ENCODE measurements at regions not wholly inside any gene's neighbourhood (a gene's known extent, or its start where the extent isn't known, plus 50 kb on each side); places are given as distances from the start of the nearest gene placed in this dataset.

DNA sequence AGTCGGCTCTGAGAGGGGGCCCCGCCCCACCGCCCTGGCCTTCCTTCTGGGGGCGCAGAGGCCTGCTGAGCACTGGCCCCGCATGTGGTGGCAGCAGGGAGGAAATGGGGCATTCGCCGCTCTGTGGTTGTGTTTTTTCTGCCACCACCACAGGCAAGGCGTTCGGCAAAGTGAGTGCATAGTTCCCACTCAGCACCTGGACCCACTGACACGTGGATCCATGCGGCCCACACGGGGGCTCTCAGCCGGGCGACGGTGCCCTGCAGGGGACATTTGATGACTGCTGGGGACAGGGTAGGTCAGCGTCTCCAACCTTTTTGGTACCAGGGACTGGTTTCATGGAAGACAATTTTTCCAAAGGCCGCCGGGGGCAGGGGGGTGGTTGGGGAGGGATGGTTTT lies 70.9 kb downstream of the ENGASE start:
- H3K4me3 ChIP-seq, result no peak overlapping the region
- intact Hi-C loops (cut with DNase I), result no loop called here
- H3K9me3 ChIP-seq, result no peaks in the 10 kb centered on the region
- DNase-seq (ENCODE audit: low spot score in 2 of 2), result no peak
- TF ChIP-seq, protein P1, sequence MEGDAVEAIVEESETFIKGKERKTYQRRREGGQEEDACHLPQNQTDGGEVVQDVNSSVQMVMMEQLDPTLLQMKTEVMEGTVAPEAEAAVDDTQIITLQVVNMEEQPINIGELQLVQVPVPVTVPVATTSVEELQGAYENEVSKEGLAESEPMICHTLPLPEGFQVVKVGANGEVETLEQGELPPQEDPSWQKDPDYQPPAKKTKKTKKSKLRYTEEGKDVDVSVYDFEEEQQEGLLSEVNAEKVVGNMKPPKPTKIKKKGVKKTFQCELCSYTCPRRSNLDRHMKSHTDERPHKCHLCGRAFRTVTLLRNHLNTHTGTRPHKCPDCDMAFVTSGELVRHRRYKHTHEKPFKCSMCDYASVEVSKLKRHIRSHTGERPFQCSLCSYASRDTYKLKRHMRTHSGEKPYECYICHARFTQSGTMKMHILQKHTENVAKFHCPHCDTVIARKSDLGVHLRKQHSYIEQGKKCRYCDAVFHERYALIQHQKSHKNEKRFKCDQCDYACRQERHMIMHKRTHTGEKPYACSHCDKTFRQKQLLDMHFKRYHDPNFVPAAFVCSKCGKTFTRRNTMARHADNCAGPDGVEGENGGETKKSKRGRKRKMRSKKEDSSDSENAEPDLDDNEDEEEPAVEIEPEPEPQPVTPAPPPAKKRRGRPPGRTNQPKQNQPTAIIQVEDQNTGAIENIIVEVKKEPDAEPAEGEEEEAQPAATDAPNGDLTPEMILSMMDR (IDR thresholded peaks at IDR 0.05), result no peak
- no peak overlapping the region for H3K27ac ChIP-seq
- H3K4me1 ChIP-seq, result no peaks in the 10 kb centered on the region
- no peaks in the 10 kb centered on the region for H3K36me3 ChIP-seq
- H3K27me3 ChIP-seq, result no peaks in the 10 kb centered on the region

DNA sequence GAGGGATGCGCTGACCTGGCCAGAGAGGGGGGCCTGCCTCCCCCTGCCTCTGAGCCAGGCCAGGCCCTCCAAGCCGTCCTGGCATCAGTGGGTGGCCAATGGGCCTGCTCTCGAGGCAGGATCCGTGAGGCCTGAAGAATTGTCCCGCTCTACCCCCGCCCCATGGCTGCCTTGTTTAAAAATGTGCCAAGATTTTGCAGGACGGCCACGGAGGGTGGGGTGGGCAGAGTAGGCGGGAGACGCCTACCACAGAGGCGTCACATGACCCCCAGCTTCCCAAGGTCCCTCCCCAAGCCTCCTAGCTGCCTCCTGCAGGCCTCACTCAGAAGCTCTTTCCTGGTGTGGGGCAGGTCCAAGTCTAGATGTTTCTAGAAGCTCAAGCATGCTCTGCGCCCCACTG lies 69.5 kb downstream of the ENGASE start:
- no peak overlapping the region for H3K27ac ChIP-seq
- no peaks in the 10 kb centered on the region for H3K9me3 ChIP-seq
- H3K4me1 ChIP-seq, result no peaks in the 10 kb centered on the region
- no peaks in the 10 kb centered on the region for H3K36me3 ChIP-seq
- TF ChIP-seq, protein P1 (IDR thresholded peaks at IDR 0.05), result no peak
- intact Hi-C loops (cut with DNase I), result no loop called here
- no peak overlapping the region for H3K4me3 ChIP-seq
- no peak for DNase-seq (ENCODE audit: low spot score in 2 of 2)
- H3K27me3 ChIP-seq, result no peaks in the 10 kb centered on the region

DNA sequence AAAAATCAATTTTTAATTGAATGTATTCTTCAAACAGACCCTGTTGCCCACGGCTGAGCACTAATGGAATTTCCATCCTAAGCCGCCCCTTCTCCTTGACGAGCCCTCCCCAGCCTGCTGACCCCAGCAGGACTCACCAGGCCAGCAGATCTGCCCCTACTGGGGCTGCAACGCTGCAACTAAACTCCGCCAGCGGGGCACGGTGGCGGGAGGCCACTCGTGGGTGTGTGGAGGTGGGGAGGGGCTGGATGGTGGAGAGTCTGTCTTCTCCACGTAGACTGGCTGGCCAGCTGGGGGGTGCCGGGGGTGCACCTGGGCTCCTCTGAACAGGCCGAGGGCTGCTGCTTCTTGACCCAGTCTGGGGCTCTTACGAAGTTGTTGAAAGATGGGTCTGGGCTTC lies 67.8 kb downstream of the ENGASE start:
- no peak for DNase-seq (ENCODE audit: low spot score in 2 of 2)
- Histone ChIP-seq H3K4me1 (no peaks in the 10 kb centered on the region), H3K27me3 (no peaks in the 10 kb centered on the region), H3K27ac (no peak overlapping the region), H3K9me3 (no peaks in the 10 kb centered on the region), H3K4me3 (no peak overlapping the region), H3K36me3 (no peaks in the 10 kb centered on the region)
- TF ChIP-seq, protein P1 (IDR thresholded peaks at IDR 0.05), result no peak
- intact Hi-C loops (cut with DNase I), result no loop called here

DNA sequence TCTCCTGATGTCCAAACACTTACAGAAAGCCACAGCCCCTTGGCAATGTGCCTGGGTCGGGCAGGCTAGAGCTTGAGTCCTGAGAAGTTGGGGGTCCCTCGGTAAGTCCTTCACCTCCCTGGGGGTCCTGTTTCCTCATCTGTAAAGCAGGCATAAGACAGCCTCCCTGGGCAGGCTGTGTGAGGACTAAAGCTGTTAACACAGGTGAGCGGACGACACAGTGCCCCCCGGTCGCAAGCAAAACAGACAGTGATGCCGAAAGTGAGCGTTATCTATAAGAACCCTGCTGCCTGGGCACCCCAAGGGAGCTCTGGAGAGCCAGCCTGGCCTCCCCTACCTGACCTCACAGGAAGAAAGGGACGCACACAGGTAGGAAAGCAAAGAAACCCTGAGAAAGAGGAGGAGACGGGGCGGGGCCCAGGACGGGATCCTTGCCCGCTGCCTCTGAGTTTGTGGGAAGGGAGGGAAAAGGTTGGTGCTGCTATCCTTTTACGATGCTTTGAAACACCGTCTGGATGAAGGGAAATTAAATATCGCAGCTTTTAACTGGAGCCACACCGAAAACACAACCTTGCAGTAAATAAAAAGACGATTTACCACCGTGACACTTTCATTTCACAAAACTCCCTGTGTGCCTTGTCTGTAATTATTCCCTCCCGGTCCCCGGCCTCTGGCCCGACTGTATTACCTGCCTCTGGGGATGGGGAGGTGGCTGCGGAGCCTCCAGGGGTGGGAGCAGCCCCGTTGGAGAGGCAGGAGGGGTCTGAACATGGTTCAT lies 67.1 kb downstream of the ENGASE start:
- no peaks in the 10 kb centered on the region for H3K4me1 ChIP-seq
- intact Hi-C loops (cut with DNase I), result no loop called here
- H3K27me3 ChIP-seq, result no peaks in the 10 kb centered on the region
- TF ChIP-seq, protein P1 (IDR thresholded peaks at IDR 0.05), result no peak
- no peak for DNase-seq (ENCODE audit: low spot score in 2 of 2)
- H3K36me3 ChIP-seq, result no peaks in the 10 kb centered on the region
- no peaks in the 10 kb centered on the region for H3K9me3 ChIP-seq
- no peak overlapping the region for H3K27ac ChIP-seq
- no peak overlapping the region for H3K4me3 ChIP-seq

DNA sequence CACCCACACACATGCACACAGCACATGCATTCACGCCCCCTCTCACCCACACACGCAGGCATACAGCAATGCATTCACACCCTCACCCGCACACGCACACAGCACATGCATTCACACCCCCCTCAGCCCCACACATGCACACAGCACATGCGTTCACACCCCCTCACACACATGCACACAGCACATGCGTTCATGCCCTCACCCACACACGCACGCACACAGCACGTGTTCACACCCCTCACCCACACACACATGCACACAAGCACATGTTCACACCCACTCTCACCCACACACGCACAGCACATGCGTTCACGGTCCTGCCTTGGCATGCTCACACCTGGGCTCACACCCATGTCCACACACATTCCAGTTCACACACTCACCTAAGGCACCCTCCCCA lies 64.2 kb downstream of the ENGASE start:
- DNase-seq (ENCODE audit: low spot score in 2 of 2), result no peak
- no peaks in the 10 kb centered on the region for H3K36me3 ChIP-seq
- TF ChIP-seq, protein P1 (IDR thresholded peaks at IDR 0.05), result no peak
- no peak overlapping the region for H3K4me3 ChIP-seq
- no peak overlapping the region for H3K27ac ChIP-seq
- no peaks in the 10 kb centered on the region for H3K27me3 ChIP-seq
- no peaks in the 10 kb centered on the region for H3K4me1 ChIP-seq
- intact Hi-C loops (cut with DNase I), result no loop called here
- no peaks in the 10 kb centered on the region for H3K9me3 ChIP-seq

DNA sequence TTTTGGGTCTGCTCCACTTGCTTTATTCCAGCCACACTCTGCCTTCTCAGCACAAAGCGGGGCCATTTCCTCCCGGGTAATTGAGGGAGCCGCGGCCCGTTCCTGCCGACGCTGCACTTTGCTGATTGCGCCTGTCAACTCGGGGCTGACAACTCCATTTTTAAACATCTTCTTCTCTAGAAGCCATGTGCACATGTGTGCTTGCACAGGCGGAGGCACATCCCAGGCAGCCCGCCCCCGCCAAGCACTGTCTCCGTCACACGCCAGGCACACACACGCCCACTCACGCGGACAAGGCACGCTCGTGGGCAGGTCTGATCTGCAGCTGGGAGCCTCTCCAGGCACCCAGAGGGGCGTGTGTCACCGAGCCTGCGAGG lies 63.2 kb downstream of the ENGASE start:
- Histone ChIP-seq H3K4me3 (no peak overlapping the region), H3K27me3 (no peaks in the 10 kb centered on the region), H3K4me1 (no peaks in the 10 kb centered on the region), H3K36me3 (no peaks in the 10 kb centered on the region), H3K9me3 (no peaks in the 10 kb centered on the region), H3K27ac (no peak overlapping the region)
- intact Hi-C loops (cut with DNase I), result no loop called here
- no peak for DNase-seq (ENCODE audit: low spot score in 2 of 2)
- TF ChIP-seq, protein P1 (IDR thresholded peaks at IDR 0.05), result no peak

Measured in ascending aorta (tissue), 2 donors.